OCI-LY1 (cell line): ENCODE measurements at regions not wholly inside any gene's neighbourhood (a gene's known extent, or its start where the extent isn't known, plus 50 kb on each side); places are given as distances from the start of the nearest gene placed in this dataset.

ENCODE experiments used
- H2AFZ ChIP-seq: fragments of 200-600 bp; sonication (generic), shearing (Covaris generic); 2 replicates; pipeline ENCODE4 v1.6.0; 2014; ENCODE audit warnings: antibody characterized with exemption, mild to moderate bottlenecking, low read length
- H3F3A ChIP-seq: fragments of 200-600 bp; sonication (generic), shearing (Covaris generic); 2 replicates; pipeline ENCODE4 v1.6.0; 2014; ENCODE audit warnings: mild to moderate bottlenecking, antibody characterized with exemption, low read length, moderate library complexity; ENCODE audit not compliant: insufficient read depth
- H3K27ac ChIP-seq: fragments of 200-600 bp; sonication (generic); 2 replicates; pipeline ENCODE4 v1.5.1; 2014; ENCODE audit warnings: low read length, mixed run types, mild to moderate bottlenecking, low read depth; ENCODE audit not compliant: poor library complexity, severe bottlenecking
- H3K27me3 ChIP-seq: fragments of 200-600 bp; sonication (generic); 2 replicates; pipeline ENCODE4 v1.6.0; 2014; ENCODE audit warnings: antibody characterized with exemption, mild to moderate bottlenecking, low read length, moderate library complexity; ENCODE audit not compliant: insufficient read depth
- H3K36me3 ChIP-seq: fragments of 200-600 bp; sonication (generic); 2 replicates; pipeline ENCODE4 v1.6.1; 2014; ENCODE audit warnings: mild to moderate bottlenecking, antibody characterized with exemption, low read length, moderate library complexity, mixed read lengths; ENCODE audit not compliant: insufficient read depth
- H3K4me1 ChIP-seq: fragments of 200-600 bp; sonication (generic); 2 replicates; pipeline ENCODE4 v1.5.1; 2014; ENCODE audit warnings: mild to moderate bottlenecking, low read length, moderate library complexity; ENCODE audit not compliant: insufficient read depth, severe bottlenecking
- H3K4me2 ChIP-seq: fragments of 200-600 bp; sonication (generic), shearing (Covaris generic); 2 replicates; pipeline ENCODE4 v1.6.1; 2014; ENCODE audit warnings: low read length
- H3K4me3 ChIP-seq: fragments of 200-600 bp; sonication (generic); 2 replicates; pipeline ENCODE4 v1.5.1; 2014; ENCODE audit warnings: low read length, low read depth, mild to moderate bottlenecking, mixed read lengths; ENCODE audit not compliant: poor library complexity, severe bottlenecking
- H3K79me2 ChIP-seq: fragments of 200-600 bp; shearing (Covaris generic); 2 replicates; pipeline ENCODE4 v1.6.1; 2016; ENCODE audit warnings: mixed run types, low read length, mixed read lengths; ENCODE audit not compliant: insufficient read depth
- H3K9ac ChIP-seq: fragments of 200-600 bp; sonication (generic), shearing (Covaris generic); 2 replicates; pipeline ENCODE4 v1.6.1; 2014; ENCODE audit warnings: mild to moderate bottlenecking, low read length, mixed read lengths
- H3K9me2 ChIP-seq: fragments of 200-600 bp; sonication (generic), shearing (Covaris generic); 2 replicates; pipeline ENCODE4 v1.6.1; 2014; ENCODE audit warnings: low read depth, mild to moderate bottlenecking, low read length, mixed read lengths
- H3K9me3 ChIP-seq: fragments of 200-600 bp; shearing (Covaris generic); 2 replicates; pipeline ENCODE4 v1.6.1; 2014; ENCODE audit warnings: low read length, mixed read lengths
- H4K20me1 ChIP-seq: fragments of 200-600 bp; sonication (generic), shearing (Covaris generic); 2 replicates; pipeline ENCODE4 v1.6.0; 2016; ENCODE audit warnings: mild to moderate bottlenecking, low read length; ENCODE audit not compliant: insufficient read depth
- CTCF ChIP-seq: fragments of 200-600 bp; sonication (generic), shearing (Covaris generic); IDR thresholded peaks from 2 replicates; pipeline ENCODE4 v1.5.1; 2017; ENCODE audit warnings: mild to moderate bottlenecking, antibody characterized with exemption, low read length, moderate library complexity, mixed read lengths
- EZH2 ChIP-seq: fragments of 200-600 bp; sonication (generic), shearing (Covaris generic); IDR thresholded peaks from 2 replicates; pipeline ENCODE4 v1.8.0; 2017; ENCODE audit warnings: borderline replicate concordance, mixed run types, mild to moderate bottlenecking, antibody characterized with exemption, low read length, moderate library complexity, mixed read lengths

- no peaks in the 10 kb centered on the region for H3K36me3 ChIP-seq
- H3K79me2 ChIP-seq: no peaks in the 10 kb centered on the region
- no peak overlapping the region for H3K4me3 ChIP-seq
- no peaks in the 10 kb centered on the region for H3F3A ChIP-seq
- H3K27ac ChIP-seq: no peak overlapping the region
- H4K20me1 ChIP-seq: no peaks in the 10 kb centered on the region
- no peaks in the 10 kb centered on the region for H3K4me1 ChIP-seq
- no peaks in the 10 kb centered on the region for H3K9me3 ChIP-seq
- no peak overlapping the region for H2AFZ ChIP-seq
- H3K9me2 ChIP-seq: no peaks in the 10 kb centered on the region
- H3K4me2 ChIP-seq: no peak overlapping the region
- TF ChIP-seq EZH2: no peak
- TF ChIP-seq CTCF: no peak
- H3K27me3 ChIP-seq: no peaks in the 10 kb centered on the region
- H3K9ac ChIP-seq: no peak overlapping the region
Observed at GRCh38 chr1:239283216-239283615, 103.2 kb upstream of the CHRM3 start.

GRCh38 chr1:239282411-239282810 lies 104.0 kb upstream of the CHRM3 start:
- TF ChIP-seq EZH2: no peak
- no peak for TF ChIP-seq CTCF
- no peak overlapping the region for H3K9ac ChIP-seq

GRCh38 chr1:239276051-239276450 lies 110.3 kb upstream of the CHRM3 start:
- Histone ChIP-seq H3K9me3 (no peaks in the 10 kb centered on the region), H3K79me2 (no peaks in the 10 kb centered on the region), H3K9me2 (no peaks in the 10 kb centered on the region), H3K27ac (no peak overlapping the region), H3K4me1 (no peaks in the 10 kb centered on the region), H4K20me1 (no peaks in the 10 kb centered on the region), H3K4me2 (no peak overlapping the region), H3K4me3 (no peak overlapping the region), H3F3A (no peaks in the 10 kb centered on the region), H2AFZ (no peak overlapping the region), H3K9ac (no peak overlapping the region), H3K27me3 (no peaks in the 10 kb centered on the region), H3K36me3 (no peaks in the 10 kb centered on the region)
- TF ChIP-seq EZH2: no peak
- TF ChIP-seq CTCF: no peak

More at GRCh38 chr1:239282411-239282810, 104.0 kb upstream of the CHRM3 start:
- Histone ChIP-seq H3K9me2 (no peaks in the 10 kb centered on the region), H4K20me1 (no peaks in the 10 kb centered on the region), H3K4me3 (no peak overlapping the region), H3K27ac (no peak overlapping the region), H3K36me3 (no peaks in the 10 kb centered on the region), H3K27me3 (no peaks in the 10 kb centered on the region), H3F3A (no peaks in the 10 kb centered on the region), H3K4me1 (no peaks in the 10 kb centered on the region), H2AFZ (no peak overlapping the region), H3K9me3 (no peaks in the 10 kb centered on the region), H3K4me2 (no peak overlapping the region), H3K79me2 (no peaks in the 10 kb centered on the region)
